ENCODE measurements at regions not wholly inside any gene's neighbourhood (a gene's known extent, or its start where the extent isn't known, plus 50 kb on each side); places are given as distances from the start of the nearest gene placed in this dataset.

GRCh38 chr10:105342606-105343005, 701.5 kb downstream of the SORCS3 start:
- WGBS, 2 experiments (ENCODE audit: extremely low coverage in 2 of 2, insufficient read length in 1 of 2): no CpG with 5 or more reads among the region's 4 CpGs
- dilution Hi-C loops (cut with HindIII; ENCODE audit: low sequenced_read_pairs, unreplicated experiment): no loop called here

More at GRCh38 chr10:105342606-105343005, 701.5 kb downstream of the SORCS3 start:
- H3K4me3 ChIP-seq (ENCODE audit: insufficient read depth, low read depth, low read length): no peak overlapping the region
- H3K4ac ChIP-seq (ENCODE audit: low read depth, low read length): no peak overlapping the region
- H3K9ac ChIP-seq (ENCODE audit: low read depth, low read length): no peak overlapping the region
- no TSS peak for BruUV-seq (replicated peaks)
- no peak overlapping the region for H2AK5ac ChIP-seq (ENCODE audit: low read depth, low read length)
- no peak overlapping the region for H4K91ac ChIP-seq (ENCODE audit: insufficient read depth, low read depth, low read length)
- H3K79me1 ChIP-seq (ENCODE audit: low read depth in 1 of 2, low read length in 2 of 2): no peaks in the 10 kb centered on the region
- H2BK5ac ChIP-seq (ENCODE audit: low read depth, low read length, poor library complexity, severe bottlenecking): no peak overlapping the region
- no peak overlapping the region for H2BK120ac ChIP-seq (ENCODE audit: low read depth, low read length)
- no peak overlapping the region for H2BK20ac ChIP-seq (ENCODE audit: low read depth, low read length)
- H3K27me3 ChIP-seq (ENCODE audit: control insufficient read depth, insufficient read depth, low read length): no peaks in the 10 kb centered on the region
- no peak overlapping the region for H3K4me2 ChIP-seq (ENCODE audit: low read depth, low read length)
- H4K20me1 ChIP-seq (ENCODE audit: insufficient read depth, low read length): no peaks in the 10 kb centered on the region
- H2AFZ ChIP-seq (replicated peaks; ENCODE audit: low read length, poor library complexity): no peak overlapping the region
- no peak overlapping the region for H3K27ac ChIP-seq (ENCODE audit: insufficient read depth, low read length)
- CTCF ChIA-PET: no interaction called here
- ATAC-seq (ENCODE audit: low read depth): no peak
- no peak overlapping the region for H2AK9ac ChIP-seq (replicated peaks; ENCODE audit: low read depth, low read length, poor library complexity)
- H3K9me1 ChIP-seq (ENCODE audit: insufficient read depth, low read length): no peaks in the 10 kb centered on the region
- H3K56ac ChIP-seq (ENCODE audit: extremely low read depth, insufficient read depth, low read length): no peak overlapping the region
- H3K4me1 ChIP-seq (ENCODE audit: control insufficient read depth, insufficient read depth, low read length): no peaks in the 10 kb centered on the region
- no peak overlapping the region for H4K8ac ChIP-seq (ENCODE audit: low read depth in 2 of 2, low read length in 2 of 2)
- DNase-seq: no peak
- H3K18ac ChIP-seq (ENCODE audit: low read depth, low read length): no peak overlapping the region
- H3K14ac ChIP-seq (replicated peaks; ENCODE audit: low read depth, low read length): no peak overlapping the region
- H3K9me3 ChIP-seq (ENCODE audit: control insufficient read depth, insufficient read depth, low read length): peaks cover 5% of the 10 kb centered on the region
- H4K5ac ChIP-seq (ENCODE audit: low read depth, low read length): no peak overlapping the region
- H3K36me3 ChIP-seq (ENCODE audit: control insufficient read depth, insufficient read depth, low read length): no peaks in the 10 kb centered on the region
- POLR2A ChIA-PET (ENCODE audit: unreplicated experiment): no interaction called here
- H2BK15ac ChIP-seq (ENCODE audit: low read depth, low read length): no peak overlapping the region
- H3K23ac ChIP-seq (ENCODE audit: low read depth, low read length): no peak overlapping the region
- in situ Hi-C loops (cut with MboI; ENCODE audit: low sequenced_read_pairs) (no loop called here), intact Hi-C loops (cut with micrococcal nuclease) (no loop called here)
- TF ChIP-seq RAD21 (IDR thresholded peaks at IDR 0.05; ENCODE audit: low read length) (no peak), CEBPB (IDR thresholded peaks at IDR 0.05; ENCODE audit: low read depth, low read length) (no peak), USF2 (IDR thresholded peaks at IDR 0.05; ENCODE audit: low read depth, low read length) (no peak), MAFK (IDR thresholded peaks at IDR 0.05; ENCODE audit: low read depth, low read length) (no peak), NFE2L2 (IDR thresholded peaks at IDR 0.05; ENCODE audit: low read depth, low read length) (no peak), FOS (IDR thresholded peaks at IDR 0.05; ENCODE audit: low read depth, low read length) (no peak), MXI1 (IDR thresholded peaks at IDR 0.05; ENCODE audit: borderline replicate concordance, low read depth, low read length) (no peak), POLR2A (IDR thresholded peaks at IDR 0.05; ENCODE audit: low read depth, low read length) (no peak), CHD1 (IDR thresholded peaks at IDR 0.05; ENCODE audit: low read depth, low read length) (no peak), BHLHE40 (IDR thresholded peaks at IDR 0.05; ENCODE audit: low read depth, low read length) (no peak), MAZ (IDR thresholded peaks at IDR 0.05; ENCODE audit: borderline replicate concordance, low read depth, low read length) (no peak), ELK1 (IDR thresholded peaks at IDR 0.05; ENCODE audit: borderline replicate concordance, low read depth, low read length) (no peak)
- TF ChIP-seq, protein P1, sequence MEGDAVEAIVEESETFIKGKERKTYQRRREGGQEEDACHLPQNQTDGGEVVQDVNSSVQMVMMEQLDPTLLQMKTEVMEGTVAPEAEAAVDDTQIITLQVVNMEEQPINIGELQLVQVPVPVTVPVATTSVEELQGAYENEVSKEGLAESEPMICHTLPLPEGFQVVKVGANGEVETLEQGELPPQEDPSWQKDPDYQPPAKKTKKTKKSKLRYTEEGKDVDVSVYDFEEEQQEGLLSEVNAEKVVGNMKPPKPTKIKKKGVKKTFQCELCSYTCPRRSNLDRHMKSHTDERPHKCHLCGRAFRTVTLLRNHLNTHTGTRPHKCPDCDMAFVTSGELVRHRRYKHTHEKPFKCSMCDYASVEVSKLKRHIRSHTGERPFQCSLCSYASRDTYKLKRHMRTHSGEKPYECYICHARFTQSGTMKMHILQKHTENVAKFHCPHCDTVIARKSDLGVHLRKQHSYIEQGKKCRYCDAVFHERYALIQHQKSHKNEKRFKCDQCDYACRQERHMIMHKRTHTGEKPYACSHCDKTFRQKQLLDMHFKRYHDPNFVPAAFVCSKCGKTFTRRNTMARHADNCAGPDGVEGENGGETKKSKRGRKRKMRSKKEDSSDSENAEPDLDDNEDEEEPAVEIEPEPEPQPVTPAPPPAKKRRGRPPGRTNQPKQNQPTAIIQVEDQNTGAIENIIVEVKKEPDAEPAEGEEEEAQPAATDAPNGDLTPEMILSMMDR (conservative IDR thresholded peaks at IDR 0.05; ENCODE audit: low read depth, low read length): no peak
